ENCODE measurements at regions not wholly inside any gene's neighbourhood (a gene's known extent, or its start where the extent isn't known, plus 50 kb on each side); places are given as distances from the start of the nearest gene placed in this dataset.

GRCh38 chr10:10892290-10892875, 125.3 kb upstream of the CELF2 start:
- H3K36me3 ChIP-seq (ENCODE audit: control insufficient read depth, insufficient read depth, low read length) = no peaks in the 10 kb centered on the region

DNA sequence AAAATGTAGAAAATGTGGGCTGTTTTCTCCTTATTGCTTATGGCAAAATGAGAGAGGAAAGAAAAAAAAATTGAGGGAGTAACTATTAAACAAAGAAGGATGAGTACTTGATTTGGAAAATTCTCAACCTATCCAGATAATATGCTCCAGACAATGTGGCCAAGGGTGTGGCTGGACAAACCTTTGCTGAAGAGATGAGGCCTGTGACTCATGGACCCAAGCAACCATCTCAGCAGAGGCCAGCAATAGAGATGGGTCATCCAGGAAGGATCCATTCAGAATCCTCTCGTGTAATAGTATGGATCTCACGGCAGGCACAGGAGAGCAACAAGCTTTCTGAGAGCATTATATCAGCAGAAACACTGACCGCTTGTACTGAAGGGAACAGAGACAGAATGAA, 120.3 kb upstream of the CELF2 start:
- H3K27me3 ChIP-seq (replicated peaks; ENCODE audit: control insufficient read depth, insufficient read depth, low read length) = no peaks in the 10 kb centered on the region

More at GRCh38 chr10:10892290-10892875, 125.3 kb upstream of the CELF2 start:
- H3K27me3 ChIP-seq (replicated peaks; ENCODE audit: control insufficient read depth, insufficient read depth, low read length) = 0 out of 2 replicates have a peak, but pooled peaks cover 1% of the 10 kb centered on the region
- BruUV-seq (replicated peaks) = no TSS peak
- Mint-ChIP-seq H3K4me1 (ENCODE audit: low read depth, unreplicated experiment) (no peaks in the 10 kb centered on the region), H3K4me3 (ENCODE audit: unreplicated experiment) (no peak overlapping the region), H3K36me3 (ENCODE audit: insufficient read depth, unreplicated experiment) (no peaks in the 10 kb centered on the region), H3K9me3 (ENCODE audit: unreplicated experiment) (peaks cover 11% of the 10 kb centered on the region), H3K27ac (ENCODE audit: unreplicated experiment) (no peak overlapping the region), H3K27me3 (ENCODE audit: insufficient read depth, unreplicated experiment) (peaks cover 27% of the 10 kb centered on the region)
- no peak overlapping the region for H3K4me3 ChIP-seq (ENCODE audit: low read depth, low read length)
- H3K4me1 ChIP-seq = no peaks in the 10 kb centered on the region
- intact Hi-C loops (cut with micrococcal nuclease; ENCODE audit: unreplicated experiment) = no loop called here
- DNase-seq = no peak
- CTCF ChIA-PET = no interaction called here
- POLR2A ChIA-PET = no interaction called here
- TF ChIP-seq CTCF (IDR thresholded peaks at IDR 0.05; ENCODE audit: insufficient read depth in 1 of 2, low read depth in 1 of 2, low read length in 1 of 2, severe bottlenecking in 1 of 2, unreplicated experiment in 1 of 2) = no peak
- no peaks in the 10 kb centered on the region for H3K9me3 ChIP-seq

GRCh38 chr10:10901906-10902305, 115.8 kb upstream of the CELF2 start:
- Mint-ChIP-seq H3K27ac (ENCODE audit: unreplicated experiment) (no peak overlapping the region), H3K4me3 (ENCODE audit: unreplicated experiment) (no peak overlapping the region), H3K27me3 (ENCODE audit: insufficient read depth, unreplicated experiment) (peaks cover 11% of the 10 kb centered on the region), H3K4me1 (ENCODE audit: low read depth, unreplicated experiment) (no peaks in the 10 kb centered on the region), H3K9me3 (ENCODE audit: unreplicated experiment) (peaks cover under 1% of the 10 kb centered on the region), H3K36me3 (ENCODE audit: insufficient read depth, unreplicated experiment) (no peaks in the 10 kb centered on the region)
- BruUV-seq (replicated peaks) = no TSS peak
- Histone ChIP-seq H3K4me3 (ENCODE audit: low read depth, low read length) (no peak overlapping the region), H3K4me1 (no peaks in the 10 kb centered on the region), H3K9me3 (no peaks in the 10 kb centered on the region), H3K36me3 (ENCODE audit: control insufficient read depth, insufficient read depth, low read length) (no peaks in the 10 kb centered on the region), H3K27me3 (replicated peaks; ENCODE audit: control insufficient read depth, insufficient read depth, low read length) (no peaks in the 10 kb centered on the region)
- ChIA-PET POLR2A (no interaction called here), CTCF (no interaction called here)
- no peak for DNase-seq
- intact Hi-C loops (cut with micrococcal nuclease; ENCODE audit: unreplicated experiment) = no loop called here
- TF ChIP-seq CTCF (IDR thresholded peaks at IDR 0.05; ENCODE audit: insufficient read depth in 1 of 2, low read depth in 1 of 2, low read length in 1 of 2, severe bottlenecking in 1 of 2, unreplicated experiment in 1 of 2) = no peak

More for the DNA sequence above, 120.3 kb upstream of the CELF2 start:
- peaks cover 11% of the 10 kb centered on the region for H3K9me3 Mint-ChIP-seq (ENCODE audit: unreplicated experiment)
- H3K36me3 Mint-ChIP-seq (ENCODE audit: insufficient read depth, unreplicated experiment) = no peaks in the 10 kb centered on the region
- H3K4me3 Mint-ChIP-seq (ENCODE audit: unreplicated experiment) = no peak overlapping the region
- no peaks in the 10 kb centered on the region for H3K4me1 ChIP-seq
- POLR2A ChIA-PET = no interaction called here
- H3K9me3 ChIP-seq = no peaks in the 10 kb centered on the region
- no peaks in the 10 kb centered on the region for H3K36me3 ChIP-seq (ENCODE audit: control insufficient read depth, insufficient read depth, low read length)
- H3K4me3 ChIP-seq (ENCODE audit: low read depth, low read length) = no peak overlapping the region
- H3K27me3 Mint-ChIP-seq (ENCODE audit: insufficient read depth, unreplicated experiment) = peaks cover 24% of the 10 kb centered on the region
- no TSS peak for BruUV-seq (replicated peaks)
- no peak for DNase-seq
- intact Hi-C loops (cut with micrococcal nuclease; ENCODE audit: unreplicated experiment) = no loop called here
- CTCF ChIA-PET = no interaction called here
- H3K27ac Mint-ChIP-seq (ENCODE audit: unreplicated experiment) = no peak overlapping the region
- no peak for TF ChIP-seq CTCF (IDR thresholded peaks at IDR 0.05; ENCODE audit: insufficient read depth in 1 of 2, low read depth in 1 of 2, low read length in 1 of 2, severe bottlenecking in 1 of 2, unreplicated experiment in 1 of 2)
- H3K4me1 Mint-ChIP-seq (ENCODE audit: low read depth, unreplicated experiment) = no peaks in the 10 kb centered on the region
